HG03558 (cell line): ENCODE measurements at regions not wholly inside any gene's neighbourhood (a gene's known extent, or its start where the extent isn't known, plus 50 kb on each side); places are given as distances from the start of the nearest gene placed in this dataset.

Source experiments
- ATAC-seq: cut with Tn5 transposase; IDR thresholded peaks from one replicate; pipeline ENCODE4 v1.9.1; 2021; ENCODE audit warnings: moderate number of reproducible peaks; ENCODE audit not compliant: unreplicated experiment; ENCODE audit errors: extremely low read depth

DNA sequence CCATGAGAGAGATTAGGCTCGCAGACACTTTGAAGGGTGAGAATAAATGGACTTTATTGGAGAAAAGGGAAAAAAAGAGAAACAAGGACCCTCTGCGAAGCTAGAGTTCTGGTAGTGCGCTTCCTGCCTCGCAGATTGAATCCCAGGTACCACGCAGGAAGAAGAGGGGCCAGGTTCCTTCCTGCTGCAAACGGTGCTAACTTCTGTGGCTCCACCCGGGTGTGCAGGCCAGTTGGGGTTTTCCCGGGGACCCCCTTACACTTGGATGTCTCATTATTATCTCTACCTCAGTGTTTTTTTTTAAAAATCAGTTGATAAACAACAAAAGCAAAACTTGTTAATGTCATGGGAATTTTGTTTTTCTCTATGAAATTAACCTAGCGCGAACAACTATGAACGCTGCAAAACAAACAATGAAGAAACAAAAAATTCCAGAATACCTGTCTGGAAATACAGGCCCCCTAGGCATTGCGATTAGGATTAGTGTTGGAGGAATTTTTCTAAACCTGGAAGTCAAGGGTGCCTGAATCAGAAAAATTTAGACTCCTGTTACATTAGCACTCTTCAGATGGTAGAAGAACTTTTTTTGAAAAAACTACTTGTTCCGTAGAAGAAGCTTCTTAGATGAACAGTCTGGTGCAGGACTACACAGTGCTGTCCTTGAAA lies 414.5 kb downstream of the MAN2A1 start:
- ATAC-seq = no peak

DNA sequence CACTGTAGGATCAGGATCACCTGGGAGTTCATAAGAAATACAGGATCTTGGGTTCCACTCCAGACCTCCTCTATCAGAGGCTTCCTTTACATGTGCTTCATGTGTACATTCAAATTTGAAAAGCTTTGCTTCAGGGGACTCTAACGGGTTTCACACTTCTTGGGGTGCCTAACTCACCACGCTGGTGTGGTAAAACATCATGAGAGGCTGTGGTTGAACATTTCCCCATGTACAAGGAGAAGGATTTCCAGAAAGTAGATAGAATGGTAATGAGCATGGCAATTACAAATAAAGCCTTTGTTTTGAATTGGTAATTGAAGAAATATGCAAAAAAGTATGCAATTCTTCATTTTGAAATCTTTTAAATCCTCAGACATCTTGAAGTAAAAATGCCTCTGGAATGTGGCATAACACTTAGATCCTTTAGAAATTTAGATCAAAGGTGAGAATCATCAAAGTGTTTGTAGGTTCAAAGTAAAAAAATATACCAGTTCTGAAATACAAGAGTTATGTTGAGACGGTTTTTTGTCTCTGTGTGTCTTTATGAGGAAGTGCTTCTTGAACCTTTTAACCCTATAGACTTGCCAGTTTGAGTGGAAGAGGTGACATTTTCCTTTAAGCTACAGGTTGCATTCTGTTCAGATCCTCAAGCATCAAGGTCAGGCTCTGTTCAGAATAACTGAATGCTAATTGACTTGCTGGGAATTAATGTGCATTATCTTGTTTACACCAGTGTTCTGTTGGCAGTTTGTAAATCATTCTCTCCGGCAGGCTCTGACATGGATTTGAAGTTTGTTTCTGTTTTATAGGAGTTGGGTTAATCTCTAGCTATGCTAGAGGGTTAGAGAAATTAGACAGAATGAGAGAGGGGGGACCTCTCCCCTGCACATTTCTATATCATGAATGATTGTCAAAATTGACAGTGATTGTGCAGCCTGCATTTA lies 415.3 kb downstream of the MAN2A1 start:
- ATAC-seq = no peak

DNA sequence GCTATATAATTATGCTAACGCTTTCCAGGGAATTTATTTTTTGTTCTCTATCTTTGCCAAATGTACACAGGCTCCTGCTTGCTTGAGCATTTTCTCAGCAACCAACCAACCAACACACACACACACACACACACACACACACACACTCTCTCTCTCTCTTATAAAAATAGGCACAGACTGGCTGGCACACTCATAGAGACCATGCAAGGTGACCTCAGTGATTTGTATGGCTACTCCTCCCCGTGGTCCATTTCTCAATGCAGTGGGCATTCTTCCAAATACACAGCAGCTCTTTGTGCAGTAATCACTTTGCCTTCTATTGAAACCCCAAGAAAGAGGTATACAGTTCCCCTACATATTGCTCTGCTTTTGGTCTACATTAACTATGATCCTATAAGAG lies 416.0 kb downstream of the MAN2A1 start:
- no peak for ATAC-seq

DNA sequence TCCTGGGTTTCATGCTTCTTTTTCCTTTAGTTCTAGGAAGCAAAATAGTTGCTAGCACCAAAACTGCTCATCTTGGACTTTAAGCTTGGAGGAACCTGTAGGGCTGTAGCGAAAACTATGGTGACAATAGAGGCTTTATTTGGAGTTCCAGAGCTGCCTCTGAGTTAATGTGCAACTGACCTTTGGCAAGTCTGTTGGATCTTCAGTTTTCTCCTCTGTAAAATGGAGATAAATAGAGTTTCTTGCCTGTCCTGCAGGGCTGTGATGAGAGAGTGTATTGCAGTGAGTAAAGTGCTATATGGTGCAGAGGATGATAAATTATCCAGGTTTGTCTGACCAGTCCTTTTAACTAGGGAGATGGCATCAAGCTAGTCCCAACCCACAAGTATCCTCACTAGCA lies 417.0 kb downstream of the MAN2A1 start:
- no peak for ATAC-seq

DNA sequence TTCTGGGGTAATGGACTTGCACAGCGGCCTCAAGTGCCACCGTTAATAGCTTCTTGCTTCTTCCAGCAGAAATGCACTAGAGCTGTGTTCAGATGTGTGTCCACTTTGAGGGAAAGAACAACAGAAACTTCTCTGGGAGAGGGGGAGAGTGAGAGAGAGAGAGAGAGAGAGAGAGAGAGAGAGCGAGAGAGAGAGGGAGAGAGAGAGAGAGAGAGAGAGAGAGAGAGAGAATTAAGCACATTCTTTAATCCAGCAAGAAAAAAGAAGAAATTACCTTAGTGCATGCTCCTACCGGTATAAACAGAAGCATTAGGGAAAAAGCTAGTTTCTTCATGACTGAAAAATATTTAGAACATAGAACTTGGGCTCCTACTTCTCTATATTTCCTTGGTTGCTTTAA lies 418.8 kb downstream of the MAN2A1 start:
- no peak for ATAC-seq

DNA sequence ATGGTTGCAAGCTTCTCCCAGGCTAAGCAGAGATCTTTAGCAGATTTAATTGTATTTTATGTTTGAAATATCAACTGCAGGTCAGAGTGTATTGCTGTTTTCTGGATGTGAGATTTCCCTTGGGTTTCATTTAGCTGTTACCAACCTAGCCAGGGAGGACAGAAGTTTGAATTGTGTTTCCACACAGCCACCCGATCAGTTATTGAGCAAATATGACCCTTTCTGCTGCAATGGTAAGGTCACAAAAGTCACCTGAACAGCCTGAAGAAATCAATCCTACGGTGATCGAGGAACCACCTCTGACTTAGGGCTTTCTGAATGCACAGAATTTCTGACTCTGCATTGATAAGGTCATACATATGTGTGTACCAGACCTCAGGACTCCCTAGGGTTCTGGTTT lies 419.9 kb downstream of the MAN2A1 start:
- no peak for ATAC-seq

DNA sequence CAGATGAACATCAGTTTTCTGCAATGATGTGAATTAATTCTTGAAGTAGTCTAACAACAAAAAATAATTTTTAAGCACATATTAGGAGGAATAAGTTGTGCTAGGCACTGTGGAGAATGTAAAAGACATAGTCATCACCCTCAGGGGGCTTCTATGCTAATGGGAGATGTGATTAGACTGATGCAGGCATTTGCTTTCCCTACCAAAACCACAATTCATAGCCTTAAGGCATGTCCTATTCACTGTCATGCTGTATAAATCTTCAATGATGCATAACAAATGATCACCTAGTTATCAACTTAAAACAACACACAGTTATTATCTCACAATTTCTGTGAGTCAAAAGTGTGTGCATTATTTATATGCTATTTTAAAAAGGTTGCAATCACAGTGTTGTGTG lies 422.6 kb downstream of the MAN2A1 start:
- ATAC-seq = no peak

DNA sequence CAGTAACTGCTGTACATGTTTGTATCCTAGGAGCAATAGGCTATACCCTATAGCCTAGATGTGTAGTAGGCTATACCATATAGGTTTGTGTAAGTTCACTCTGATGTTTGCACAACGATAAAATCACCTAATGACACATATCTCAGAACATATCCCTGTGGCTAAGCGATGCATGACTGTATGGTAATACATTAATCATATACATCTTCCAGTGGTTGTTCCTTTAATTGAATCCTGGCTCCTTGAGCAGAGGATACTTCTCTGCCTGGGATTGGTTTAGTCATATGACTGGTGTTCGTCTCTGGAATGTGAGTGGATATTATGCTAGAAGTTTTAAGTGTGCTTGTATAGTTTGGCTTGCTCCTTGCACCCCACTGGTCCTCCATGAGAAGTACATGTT lies 425.8 kb downstream of the MAN2A1 start:
- no peak for ATAC-seq

DNA sequence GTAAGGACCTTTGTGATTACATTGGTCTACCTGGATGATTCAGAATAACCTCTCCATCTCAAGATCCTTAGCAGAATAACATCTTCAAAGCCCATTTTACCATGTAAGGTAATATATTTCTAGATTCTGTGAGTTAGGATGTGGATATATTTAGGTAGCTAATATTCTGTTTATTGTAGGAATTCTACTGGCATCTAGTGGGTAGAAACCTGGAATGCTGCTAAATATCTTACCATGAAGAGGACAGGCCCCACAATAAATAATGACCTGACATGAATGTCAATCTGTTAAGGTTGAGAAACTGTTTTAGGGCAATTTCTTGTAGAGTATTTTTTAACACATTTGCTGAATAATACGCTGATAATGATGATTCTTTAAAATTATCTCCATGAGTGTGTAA lies 426.8 kb downstream of the MAN2A1 start:
- ATAC-seq = no peak

DNA sequence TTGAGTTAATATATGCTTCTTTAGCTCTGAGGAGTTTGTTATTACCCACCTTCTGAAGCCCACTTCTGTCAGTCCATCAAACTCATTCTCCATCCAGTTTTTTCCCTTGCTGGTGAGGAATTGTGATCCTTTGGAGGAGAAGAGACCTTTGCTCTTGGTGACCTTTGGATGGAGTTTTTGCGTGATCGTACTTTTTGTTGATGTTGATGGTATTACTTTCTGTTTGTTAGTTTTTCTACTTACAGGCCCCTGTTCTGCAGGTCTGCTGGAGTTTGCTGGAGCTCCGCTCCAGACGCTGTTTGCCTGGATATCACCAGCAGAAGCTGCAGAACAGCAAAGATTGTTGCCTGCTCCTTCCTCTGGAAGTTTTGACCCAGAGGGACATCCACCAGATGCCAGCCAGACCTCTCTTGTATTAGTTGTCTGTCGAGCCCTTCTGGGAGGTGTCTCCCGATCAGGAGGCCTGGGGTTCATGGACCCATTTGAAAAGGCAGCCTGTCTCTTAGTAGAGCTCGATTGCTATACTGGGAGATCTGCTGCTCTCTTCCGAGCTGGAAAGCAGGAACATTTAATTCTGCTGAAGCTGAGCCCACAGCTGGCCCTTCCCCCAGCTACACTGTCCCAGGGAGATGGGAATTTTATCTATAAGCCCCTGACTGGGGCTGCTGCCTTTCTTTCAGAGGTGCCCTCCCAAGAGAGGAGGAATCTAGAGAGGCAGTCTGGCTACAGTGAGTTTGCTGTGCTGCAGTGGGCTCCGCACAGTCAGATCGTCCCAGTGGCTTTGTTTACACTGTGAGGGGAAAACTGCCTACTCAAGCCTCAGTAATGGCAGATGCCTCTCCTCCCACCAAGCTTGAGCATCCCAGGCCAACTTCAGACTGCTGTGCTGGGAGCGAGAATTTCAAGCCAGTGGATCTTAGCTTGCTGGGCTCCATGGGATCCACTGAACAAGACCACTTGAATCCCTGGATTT lies 445.5 kb downstream of the MAN2A1 start:
- no peak for ATAC-seq

DNA sequence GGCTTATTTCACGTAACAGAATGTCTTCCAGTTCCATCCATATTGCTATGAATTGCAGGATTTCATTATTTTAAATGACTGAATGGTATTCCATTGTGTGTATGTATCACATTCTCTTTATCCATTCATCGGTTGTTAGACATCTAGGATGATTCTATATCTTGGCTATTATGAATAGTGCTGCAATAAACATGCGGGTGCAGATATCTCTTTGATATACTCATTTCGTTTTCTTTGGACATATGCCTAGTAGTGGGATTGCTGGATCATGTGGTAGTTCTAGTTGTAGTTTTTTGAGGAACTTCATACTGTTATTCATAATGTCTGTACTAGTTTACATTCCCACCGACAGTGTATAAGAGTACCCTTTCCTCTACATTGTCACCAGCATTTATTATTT lies 460.5 kb downstream of the MAN2A1 start:
- no peak for ATAC-seq

DNA sequence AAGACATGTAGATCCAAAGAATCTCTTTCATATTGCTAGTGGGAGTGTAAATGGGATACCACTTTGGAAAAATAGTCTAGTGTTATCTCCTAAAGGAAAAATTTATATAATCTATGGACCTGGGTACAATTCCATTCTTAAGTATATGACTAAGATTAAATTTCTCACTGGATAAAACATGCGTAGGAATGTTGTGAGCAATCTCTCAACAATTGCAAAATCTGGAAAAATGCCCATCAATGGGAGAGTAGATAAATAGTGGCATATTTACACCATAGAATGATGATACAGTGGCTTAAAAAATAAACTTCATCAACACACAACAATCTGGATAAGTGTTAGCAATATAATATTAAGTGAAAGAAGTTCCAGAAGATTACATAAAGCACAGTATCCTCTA lies 469.5 kb downstream of the MAN2A1 start:
- no peak for ATAC-seq

DNA sequence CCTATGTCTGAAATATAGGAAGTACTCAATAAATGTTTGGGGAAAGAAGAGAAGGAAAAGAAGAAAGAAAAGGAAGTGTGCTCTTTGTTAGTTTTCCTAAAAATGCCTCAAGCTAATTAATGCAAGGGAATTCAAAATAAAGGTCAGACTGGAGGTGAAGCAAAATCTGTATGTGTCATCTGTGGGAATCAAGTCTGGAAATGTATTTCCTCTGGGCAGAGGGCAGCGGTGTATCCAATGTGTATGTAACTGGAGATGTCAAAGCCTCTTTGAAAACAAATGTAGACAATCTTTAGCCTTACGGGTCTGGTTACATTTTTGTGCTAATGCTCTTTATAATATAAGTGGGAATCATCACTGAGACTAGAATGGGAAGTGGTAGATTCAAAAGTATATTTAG lies 471.4 kb downstream of the MAN2A1 start:
- ATAC-seq = no peak

DNA sequence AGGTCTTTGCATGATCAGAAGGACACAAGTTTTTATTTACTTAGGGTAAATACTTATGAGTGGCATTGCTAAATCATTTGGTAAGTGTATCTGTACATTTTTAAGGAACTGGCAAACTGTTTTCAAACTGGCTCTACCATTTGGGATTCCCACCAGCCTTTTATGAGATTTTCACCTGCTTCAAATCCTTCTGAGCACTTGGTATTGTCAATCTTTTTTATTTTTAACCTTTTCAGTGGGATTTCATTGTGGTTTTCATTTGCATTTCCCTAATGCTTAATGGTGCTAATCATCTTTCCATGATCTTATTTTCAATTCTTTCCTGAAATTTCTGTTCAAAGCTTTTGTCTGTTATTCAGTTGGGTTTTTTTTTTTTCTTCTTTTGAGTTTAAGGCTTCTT lies 475.6 kb downstream of the MAN2A1 start:
- no peak for ATAC-seq

DNA sequence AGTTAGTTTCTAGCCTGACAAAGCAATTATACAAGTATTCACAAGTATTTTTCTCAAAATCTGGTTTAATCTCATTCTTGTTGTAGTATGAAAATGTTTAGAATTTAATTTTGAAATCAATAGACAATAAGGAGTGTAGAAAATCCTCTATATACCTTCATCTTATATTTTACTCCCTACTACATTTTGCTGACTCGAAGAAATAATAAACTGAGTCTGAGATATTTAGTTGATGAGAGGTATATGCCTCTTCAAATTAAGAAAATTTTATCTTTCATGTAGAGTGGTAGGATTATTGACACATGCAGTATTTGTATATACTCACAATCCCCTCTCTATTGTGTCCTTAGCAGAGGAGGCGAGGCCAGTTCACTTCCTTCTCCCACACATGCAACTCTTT lies 477.7 kb downstream of the MAN2A1 start:
- ATAC-seq = no peak

DNA sequence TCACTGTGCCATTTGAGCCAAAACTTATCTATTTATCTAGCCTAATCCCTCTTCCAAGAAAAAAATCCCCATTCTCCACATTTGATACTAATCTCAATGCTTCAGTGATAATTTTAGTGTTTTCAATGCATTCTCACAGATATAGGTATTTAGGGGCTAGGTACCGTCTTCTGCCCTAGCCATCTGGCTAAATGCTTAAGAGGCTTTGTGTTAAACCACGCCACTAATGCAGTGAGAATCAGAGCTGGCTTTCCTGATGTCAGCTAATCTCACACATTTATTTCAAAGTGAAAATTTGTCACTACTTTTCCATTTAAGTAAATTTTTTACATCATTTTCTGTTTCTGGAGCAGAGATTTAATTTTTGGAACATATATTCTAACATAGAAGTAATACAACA lies 479.7 kb downstream of the MAN2A1 start:
- ATAC-seq = no peak

DNA sequence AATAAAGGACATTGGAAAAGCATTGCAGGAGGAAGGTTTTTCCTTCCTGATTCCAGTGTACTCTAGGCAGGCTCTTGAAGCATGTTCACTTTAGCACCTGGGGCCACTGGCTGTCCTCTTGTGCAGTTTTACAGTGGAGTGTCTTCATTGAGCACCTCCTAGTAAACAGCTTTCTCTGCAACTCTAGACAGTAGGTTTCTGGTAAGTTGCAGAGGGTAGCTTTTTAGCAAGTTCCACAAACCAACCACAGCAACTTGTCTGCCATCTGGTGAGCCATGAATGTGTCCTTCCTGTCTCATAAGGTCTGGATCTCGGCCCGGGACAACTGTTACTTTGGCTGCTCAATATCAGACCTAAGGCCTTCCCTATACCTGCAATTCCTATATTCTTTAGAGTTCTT lies 488.0 kb downstream of the MAN2A1 start:
- no peak for ATAC-seq

DNA sequence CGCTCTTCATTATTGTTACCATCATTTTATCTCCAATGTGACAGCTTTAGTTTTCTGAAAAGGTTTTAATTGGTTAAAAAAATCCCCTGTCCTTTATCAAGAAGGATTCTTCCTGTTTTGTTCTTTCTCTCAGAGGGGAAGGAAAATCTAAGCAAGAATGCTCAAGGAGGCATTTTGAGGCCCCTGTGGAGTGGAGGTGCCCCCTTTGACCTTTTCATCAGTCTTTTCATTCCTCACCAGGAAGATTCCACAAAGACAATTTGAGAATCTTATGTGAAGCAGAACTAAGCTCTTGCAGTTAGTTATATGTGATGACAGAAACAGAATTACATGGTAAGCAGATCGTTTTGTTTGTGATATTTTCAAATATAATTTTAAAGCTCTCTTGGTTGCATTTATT lies 489.6 kb downstream of the MAN2A1 start:
- ATAC-seq = no peak

DNA sequence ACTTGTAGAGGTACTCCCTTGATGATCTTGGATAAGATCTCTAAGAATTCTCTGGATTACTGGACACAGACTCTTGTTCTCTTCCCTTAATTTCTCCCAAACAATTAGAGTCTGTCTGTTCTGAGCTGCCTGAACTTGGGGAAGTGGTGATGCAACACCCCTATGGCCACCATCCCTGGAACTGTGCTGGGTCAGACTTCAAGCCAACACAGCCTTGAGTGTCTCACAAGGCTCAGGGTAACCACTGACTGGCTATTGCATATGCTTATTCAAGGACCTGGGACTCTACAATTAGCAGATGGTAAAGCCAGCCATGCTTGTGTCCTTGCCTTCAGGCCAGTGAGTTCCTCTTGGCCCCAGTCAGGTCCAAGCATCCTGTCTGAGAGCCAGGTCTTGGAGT lies 504.5 kb downstream of the MAN2A1 start:
- ATAC-seq = no peak

DNA sequence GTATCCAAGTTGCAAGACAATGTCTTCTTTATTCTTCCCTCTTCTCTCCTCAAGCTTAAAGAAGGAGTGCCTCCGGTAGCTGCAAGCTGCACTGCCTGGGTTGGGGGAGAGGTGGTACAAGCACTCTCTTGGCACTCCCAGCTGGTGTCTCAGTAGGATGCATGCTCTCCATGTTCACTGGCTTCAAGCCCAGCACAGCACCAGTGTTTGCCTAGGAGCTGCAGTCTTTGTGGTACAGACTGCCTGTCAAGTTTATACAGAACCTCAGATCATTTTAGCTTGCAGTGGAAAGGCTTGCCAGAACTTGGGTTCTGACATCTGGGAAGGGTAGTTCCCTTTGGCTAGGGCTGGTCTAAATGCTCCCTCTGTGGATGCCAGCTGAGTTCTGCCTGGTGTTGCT lies 505.6 kb downstream of the MAN2A1 start:
- no peak for ATAC-seq

DNA sequence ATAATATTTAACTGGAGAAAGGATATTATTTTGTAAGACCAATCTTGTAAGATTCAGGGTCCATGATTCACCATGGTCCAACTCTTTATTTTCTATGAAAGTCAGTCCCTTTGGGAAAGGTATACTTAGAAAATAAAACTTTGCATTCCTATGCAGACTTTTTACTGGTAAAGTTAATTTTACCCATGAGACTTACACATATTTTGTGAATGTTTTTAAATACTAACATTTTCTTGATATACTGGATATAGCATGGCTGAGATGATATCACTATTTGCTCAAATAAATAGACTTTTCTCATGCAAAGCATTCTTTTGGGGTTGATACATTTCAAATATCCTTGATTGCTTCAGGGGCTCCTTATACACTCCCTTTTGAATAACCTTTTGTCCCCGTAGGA lies 512.1 kb downstream of the MAN2A1 start:
- no peak for ATAC-seq
